GM10248 (cell line): ENCODE measurements at regions not wholly inside any gene's neighbourhood (a gene's known extent, or its start where the extent isn't known, plus 50 kb on each side); places are given as distances from the start of the nearest gene placed in this dataset.

Experiments
- CTCF ChIA-PET: fragments of 300-600 bp; sonication (Branson Sonifier 250); formaldehyde crosslinking; extraction: SDS; loops from one replicate; lab custom pipeline; 2021; ENCODE audit warnings: antibody characterized with exemption; lab: Yijun Ruan, JAX
- POLR2A ChIA-PET: fragments of 350-650 bp; sonication (Branson Sonifier 250); formaldehyde crosslinking; extraction: SDS; loops from one replicate; lab custom pipeline; 2020; ENCODE audit warnings: antibody characterized with exemption; lab: Yijun Ruan, JAX
- DNase-seq: peaks from one replicate; pipeline ENCODE4 v3.0.0; 2012; ENCODE audit errors: extremely low spot score
- CTCF ChIP-seq: IDR thresholded peaks from 2 replicates; pipeline ENCODE4 v1.5.1; 2012; ENCODE audit warnings: mild to moderate bottlenecking, low read depth; ENCODE audit errors: extremely low read depth, missing control alignments, control extremely low read depth

- POLR2A ChIA-PET, result no interaction called here
- DNase-seq, result no peak
- CTCF ChIA-PET, result no interaction called here
- TF ChIP-seq CTCF, result no peak
Observed at GRCh38 chr9:23309800-23310199, 516.2 kb downstream of the ELAVL2 start.

- no peak for DNase-seq
- ChIA-PET CTCF (no interaction called here), POLR2A (no interaction called here)
- TF ChIP-seq CTCF, result no peak
Observed at GRCh38 chr9:23314247-23314646, 511.8 kb downstream of the ELAVL2 start.

- ChIA-PET POLR2A (no interaction called here), CTCF (no interaction called here)
- no peak for DNase-seq
- TF ChIP-seq CTCF, result no peak
Observed at GRCh38 chr9:23319092-23319491, 506.9 kb downstream of the ELAVL2 start.

- ChIA-PET POLR2A (no interaction called here), CTCF (interaction anchor here (1.3 to 1.4 kb wide), 3 partner anchors 14 to 28 kb away, joined by 3 read pairs; no protein-coding TSS in a partner anchor)
- no peak for DNase-seq
- TF ChIP-seq CTCF, result no peak
Observed at GRCh38 chr9:23321049-23321448, 505.0 kb downstream of the ELAVL2 start.

GRCh38 chr9:23322392-23322791 is 503.6 kb downstream of the ELAVL2 start:
- peak; percentile 13 for TF ChIP-seq CTCF
- ChIA-PET CTCF (no interaction called here), POLR2A (no interaction called here)
- no peak for DNase-seq

- POLR2A ChIA-PET, result no interaction called here
- TF ChIP-seq CTCF, result no peak
- no peak for DNase-seq
- CTCF ChIA-PET, result no interaction called here
Observed at GRCh38 chr9:23324511-23324910, 501.5 kb downstream of the ELAVL2 start.

GRCh38 chr9:23326597-23326996 is 499.4 kb downstream of the ELAVL2 start:
- ChIA-PET CTCF (no interaction called here), POLR2A (no interaction called here)
- DNase-seq, result no peak
- TF ChIP-seq CTCF, result no peak
